Gastrocnemius medialis (tissue), 4 donors: ENCODE measurements at regions not wholly inside any gene's neighbourhood (a gene's known extent, or its start where the extent isn't known, plus 50 kb on each side); places are given as distances from the start of the nearest gene placed in this dataset.

Experiments used
- ATAC-seq, 2 donors: fragments of 150-250 bp; one replicate each; pipeline ENCODE4 v1.9.1; 2016
- DNase-seq, 2 donors: peaks; one replicate each; pipeline ENCODE4 v3.0.0-alpha.2; 2019
- H3K27ac ChIP-seq, 4 donors: fragments of 200-600 bp; sonication (generic); 1 replicate in 1 of 4; 2 replicates in 3 of 4; pipeline ENCODE4 v1.5.1; 2016 to 2018; ENCODE audit warnings: mild to moderate bottlenecking in 2 of 4, moderate library complexity in 1 of 4
- H3K27me3 ChIP-seq, 3 donors: fragments of 200-600 bp; sonication (generic) in 2 of 3; 1 replicate in 1 of 3; 2 replicates in 2 of 3; pipeline versions ENCODE4 v1.5.1 to v1.6.0; 2016 to 2019; ENCODE audit warnings: mild to moderate bottlenecking in 1 of 3, moderate library complexity in 1 of 3
- H3K36me3 ChIP-seq, 2 donors: fragments of 200-600 bp; sonication (generic) in 1 of 2; one replicate each; pipeline ENCODE4 v1.5.1; 2017 to 2018
- H3K4me1 ChIP-seq, 2 donors: fragments of 200-600 bp; sonication (generic) in 1 of 2; one replicate each; pipeline ENCODE4 v1.5.1; 2016 to 2017; ENCODE audit warnings: mild to moderate bottlenecking in 2 of 2
- H3K4me3 ChIP-seq, 4 donors: fragments of 200-600 bp; sonication (generic) in 3 of 4; 1 replicate in 1 of 4; 2 replicates in 3 of 4; pipeline ENCODE4 v1.5.1; 2016 to 2019; ENCODE audit warnings: mild to moderate bottlenecking in 2 of 4
- H3K9me3 ChIP-seq, 3 donors: fragments of 200-600 bp; sonication (generic) in 2 of 3; 1 replicate in 1 of 3; 2 replicates in 2 of 3; pipeline ENCODE4 v1.5.1; 2016 to 2019
- CTCF ChIP-seq, 5 experiments: fragments of 450-650 bp in 3 of 5; fragments of 200-600 bp in 2 of 5; sonication (generic) in 2 of 5; IDR thresholded peaks in 4 of 5; conservative IDR thresholded peaks in 1 of 5; 1 replicate in 4 of 5; 2 replicates in 1 of 5; pipeline ENCODE4 v1.5.1; 2016 to 2019; ENCODE audit warnings: antibody characterized with exemption in 5 of 5, mild to moderate bottlenecking in 3 of 5, moderate library complexity in 3 of 5
- POLR2A ChIP-seq, 2 donors: fragments of 450-650 bp; IDR thresholded peaks; one replicate each; pipeline ENCODE4 v1.6.1; 2017; ENCODE audit warnings: antibody characterized with exemption in 2 of 2, mild to moderate bottlenecking in 2 of 2, moderate library complexity in 2 of 2
- in situ Hi-C, 4 donors: fragments of 200-750 bp; cut with MboI; loops; one replicate each; pipeline versions ENCODE4 v1.15.0 to v1.8.0; 2017; ENCODE audit warnings: low sequenced_read_pairs in 4 of 4
- intact Hi-C: fragments of 100-400 bp; cut with DNase I; formaldehyde crosslinking; loops from one replicate; pipeline ENCODE4 v1.15.1; 2023; ENCODE audit warnings: low total_unique reads

- Histone ChIP-seq H3K36me3 (no peaks in the 10 kb centered on the region), H3K4me3 (no peak overlapping the region), H3K4me1 (no peaks in the 10 kb centered on the region), H3K27ac (no peak overlapping the region), H3K9me3 (no peaks in the 10 kb centered on the region), H3K27me3 (no peaks in the 10 kb centered on the region)
- TF ChIP-seq CTCF (IDR thresholded peaks at IDR 0.05 in 4 of 5, conservative IDR thresholded peaks at IDR 0.05 in 1 of 5), result no peak
- TF ChIP-seq POLR2A (IDR thresholded peaks at IDR 0.05), result no peak
- ATAC-seq (no peak), DNase-seq (no peak)
- in situ Hi-C loops (no loop called here), intact Hi-C loops (no loop called here)
Observed at GRCh38 chr5:28009576-28009975, 971.2 kb upstream of the CDH9 start.

GRCh38 chr5:27996665-27997064 lies 958.3 kb upstream of the CDH9 start:
- no peak overlapping the region for H3K27ac ChIP-seq
- in situ Hi-C loops, result no loop called here
- DNase-seq (no peak), ATAC-seq (no peak)
- no peaks in the 10 kb centered on the region for H3K27me3 ChIP-seq
- H3K4me3 ChIP-seq, result no peak overlapping the region
- H3K9me3 ChIP-seq, result no peaks in the 10 kb centered on the region
- no peaks in the 10 kb centered on the region for H3K36me3 ChIP-seq
- H3K4me1 ChIP-seq, result no peaks in the 10 kb centered on the region
- intact Hi-C loops, result no loop called here
- TF ChIP-seq POLR2A (IDR thresholded peaks at IDR 0.05) (no peak), CTCF (IDR thresholded peaks at IDR 0.05 in 4 of 5, conservative IDR thresholded peaks at IDR 0.05 in 1 of 5) (no peak)

- in situ Hi-C loops, result no loop called here
- no peaks in the 10 kb centered on the region for H3K9me3 ChIP-seq
- no peak for TF ChIP-seq CTCF (IDR thresholded peaks at IDR 0.05 in 4 of 5, conservative IDR thresholded peaks at IDR 0.05 in 1 of 5)
- no peak for TF ChIP-seq POLR2A (IDR thresholded peaks at IDR 0.05)
- no peak overlapping the region for H3K27ac ChIP-seq
- no peaks in the 10 kb centered on the region for H3K27me3 ChIP-seq
- no peak for ATAC-seq
- H3K36me3 ChIP-seq, result no peaks in the 10 kb centered on the region
- no peak for DNase-seq
- intact Hi-C loops, result no loop called here
- H3K4me1 ChIP-seq, result no peaks in the 10 kb centered on the region
- no peak overlapping the region for H3K4me3 ChIP-seq
Observed at GRCh38 chr5:27995867-27996266, 957.5 kb upstream of the CDH9 start.

GRCh38 chr5:27978322-27978721 lies 939.9 kb upstream of the CDH9 start:
- no peaks in the 10 kb centered on the region for H3K27me3 ChIP-seq
- no peaks in the 10 kb centered on the region for H3K36me3 ChIP-seq
- H3K27ac ChIP-seq, result no peak overlapping the region
- no peaks in the 10 kb centered on the region for H3K4me1 ChIP-seq
- no peak for TF ChIP-seq POLR2A (IDR thresholded peaks at IDR 0.05)
- no peak for TF ChIP-seq CTCF (IDR thresholded peaks at IDR 0.05 in 4 of 5, conservative IDR thresholded peaks at IDR 0.05 in 1 of 5)
- in situ Hi-C loops, result no loop called here
- intact Hi-C loops, result no loop called here
- ATAC-seq (no peak), DNase-seq (no peak)
- no peaks in the 10 kb centered on the region for H3K9me3 ChIP-seq
- H3K4me3 ChIP-seq, result no peak overlapping the region

GRCh38 chr5:27969157-27969556 lies 930.8 kb upstream of the CDH9 start:
- Histone ChIP-seq H3K4me3 (no peak overlapping the region), H3K27me3 (no peaks in the 10 kb centered on the region), H3K9me3 (no peaks in the 10 kb centered on the region), H3K4me1 (no peaks in the 10 kb centered on the region), H3K27ac (no peak overlapping the region), H3K36me3 (no peaks in the 10 kb centered on the region)
- ATAC-seq (no peak), DNase-seq (no peak)
- TF ChIP-seq POLR2A (IDR thresholded peaks at IDR 0.05), result no peak
- intact Hi-C loops (no loop called here), in situ Hi-C loops (no loop called here)
